Midbrain (tissue), 1 donor: ENCODE measurements at regions not wholly inside any gene's neighbourhood (a gene's known extent, or its start where the extent isn't known, plus 50 kb on each side); places are given as distances from the start of the nearest gene placed in this dataset.
"Not testable (repeated sequence)": the region's sequence is repeated elsewhere in the genome, so short reads cannot be mapped to it uniquely, and the experiment has no call there.

Experiments
- DNase-seq: peaks from one replicate; lab custom pipeline; 2025; lab: John Stamatoyannopoulos, UW

DNA sequence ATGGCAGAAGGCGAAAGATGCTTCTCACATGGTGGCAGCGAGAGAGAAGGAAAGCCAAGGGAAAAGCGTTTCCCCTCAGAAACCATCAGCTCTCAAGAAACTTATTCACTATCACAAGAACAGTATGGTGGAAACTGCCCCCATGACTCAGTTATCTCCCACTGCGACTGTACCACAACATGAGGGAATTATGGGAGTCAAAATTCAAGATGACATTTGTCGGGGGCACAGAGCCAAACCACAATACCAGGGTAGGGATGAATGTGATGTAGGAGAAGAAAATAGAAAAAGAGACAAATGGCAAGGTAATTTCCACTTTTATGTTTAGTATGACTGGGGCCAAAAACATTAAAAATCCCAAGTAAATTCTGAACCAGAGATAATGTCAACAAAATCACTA, 216.8 kb downstream of the TRIM36 start:
- no peak for DNase-seq

DNA sequence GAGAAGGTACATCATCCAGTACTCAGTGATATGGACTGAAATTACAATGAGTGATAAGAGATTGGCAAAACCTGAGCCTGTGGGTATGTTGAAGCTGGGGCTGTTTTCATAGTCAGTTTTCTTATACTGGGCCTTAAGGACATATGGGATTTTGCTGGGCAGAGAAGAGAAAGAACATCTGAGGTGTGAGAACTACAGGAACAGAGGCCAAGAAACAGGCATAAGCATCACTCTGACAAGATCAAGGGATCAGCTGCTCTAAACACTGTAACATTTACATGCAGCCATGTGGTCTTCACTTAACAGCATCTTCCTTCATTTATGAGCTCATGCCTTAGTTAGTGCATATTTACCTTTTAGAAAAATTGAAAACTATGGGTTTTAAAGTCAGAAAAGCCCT, 220.0 kb downstream of the TRIM36 start:
- no peak for DNase-seq

DNA sequence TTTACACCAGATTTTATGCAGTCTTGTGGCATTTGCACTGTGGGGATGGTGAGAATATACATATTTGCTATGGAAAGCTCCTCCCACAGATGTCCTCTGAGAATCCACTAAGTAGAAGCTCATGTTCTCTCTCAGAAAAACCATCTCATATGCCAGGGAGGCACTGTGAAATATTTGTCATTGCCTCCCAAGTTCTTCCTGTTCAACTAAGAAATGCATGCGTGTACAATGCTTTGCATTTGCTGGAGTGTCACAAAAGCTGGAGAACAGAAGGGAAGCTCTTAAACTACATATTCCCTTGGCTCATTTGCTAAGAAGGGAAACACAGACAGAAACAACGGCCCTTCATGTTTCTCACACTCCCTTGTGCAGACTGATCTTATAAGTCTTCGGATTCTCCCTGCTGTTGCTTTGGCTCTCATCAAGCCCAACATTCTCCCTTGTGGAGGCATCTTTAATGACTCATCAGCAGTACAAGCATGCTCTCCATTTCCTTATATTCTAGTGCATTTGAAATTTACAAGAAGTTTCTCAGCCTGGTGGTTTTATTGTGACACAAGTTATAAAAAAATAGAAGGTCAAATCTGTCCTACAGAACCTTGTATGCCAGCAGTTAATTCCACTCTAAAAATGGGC, 220.6 kb downstream of the TRIM36 start:
- DNase-seq: no peak

DNA sequence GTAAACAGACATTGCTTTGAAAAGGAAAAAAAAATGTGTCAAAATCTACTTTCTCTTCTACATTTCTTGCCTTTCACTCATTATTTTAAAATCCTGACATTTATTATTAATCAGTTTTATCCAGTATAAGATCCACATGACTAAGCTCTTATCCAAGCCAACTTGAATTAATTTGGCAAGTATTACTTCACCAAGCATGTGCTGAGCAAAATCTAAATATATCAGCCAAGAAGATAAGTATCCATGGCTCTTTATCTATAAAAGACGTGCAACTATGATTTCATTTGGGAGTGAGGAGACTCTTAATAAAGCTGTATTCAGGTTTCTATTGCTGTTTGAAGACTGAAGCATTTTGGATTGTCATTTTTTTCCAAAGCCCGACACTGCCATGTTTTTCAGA, 221.3 kb downstream of the TRIM36 start:
- no peak for DNase-seq

DNA sequence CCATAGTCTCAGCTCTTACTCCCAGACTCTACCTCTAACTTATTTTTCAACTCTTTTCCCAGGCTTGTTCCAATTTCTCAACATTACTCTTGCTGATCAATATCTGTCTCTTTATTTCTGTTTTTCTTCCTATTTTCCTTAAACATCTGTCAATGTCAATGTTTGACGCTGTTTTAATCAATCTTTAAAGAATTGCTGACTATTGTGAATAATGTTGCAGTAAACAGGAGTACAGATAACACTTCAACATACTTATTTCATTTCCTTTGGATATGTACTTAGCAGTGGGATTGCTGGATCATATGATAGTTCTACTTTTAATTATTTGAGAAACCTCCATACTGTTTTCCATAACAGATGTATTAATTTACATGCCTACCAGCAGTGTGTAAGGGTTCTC, 229.0 kb downstream of the TRIM36 start:
- no peak for DNase-seq

DNA sequence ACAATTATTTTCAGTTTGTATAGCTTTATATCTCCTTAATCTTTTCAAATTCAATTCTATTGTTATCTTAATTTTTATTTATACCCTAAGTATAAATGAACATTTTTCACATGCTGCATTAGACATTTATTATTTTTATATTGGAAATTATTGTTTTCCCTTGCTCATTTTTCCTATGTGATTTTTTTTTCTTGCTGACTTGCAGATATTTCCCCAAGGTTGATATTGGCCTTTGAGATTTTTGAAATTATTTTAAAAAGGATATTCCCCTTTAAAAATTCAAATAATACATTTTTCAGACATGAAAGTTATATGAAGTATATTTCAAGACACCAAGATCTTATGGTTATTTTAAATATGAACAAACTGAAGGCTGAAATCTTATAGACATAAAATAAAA, 234.2 kb downstream of the TRIM36 start:
- DNase-seq: no peak

DNA sequence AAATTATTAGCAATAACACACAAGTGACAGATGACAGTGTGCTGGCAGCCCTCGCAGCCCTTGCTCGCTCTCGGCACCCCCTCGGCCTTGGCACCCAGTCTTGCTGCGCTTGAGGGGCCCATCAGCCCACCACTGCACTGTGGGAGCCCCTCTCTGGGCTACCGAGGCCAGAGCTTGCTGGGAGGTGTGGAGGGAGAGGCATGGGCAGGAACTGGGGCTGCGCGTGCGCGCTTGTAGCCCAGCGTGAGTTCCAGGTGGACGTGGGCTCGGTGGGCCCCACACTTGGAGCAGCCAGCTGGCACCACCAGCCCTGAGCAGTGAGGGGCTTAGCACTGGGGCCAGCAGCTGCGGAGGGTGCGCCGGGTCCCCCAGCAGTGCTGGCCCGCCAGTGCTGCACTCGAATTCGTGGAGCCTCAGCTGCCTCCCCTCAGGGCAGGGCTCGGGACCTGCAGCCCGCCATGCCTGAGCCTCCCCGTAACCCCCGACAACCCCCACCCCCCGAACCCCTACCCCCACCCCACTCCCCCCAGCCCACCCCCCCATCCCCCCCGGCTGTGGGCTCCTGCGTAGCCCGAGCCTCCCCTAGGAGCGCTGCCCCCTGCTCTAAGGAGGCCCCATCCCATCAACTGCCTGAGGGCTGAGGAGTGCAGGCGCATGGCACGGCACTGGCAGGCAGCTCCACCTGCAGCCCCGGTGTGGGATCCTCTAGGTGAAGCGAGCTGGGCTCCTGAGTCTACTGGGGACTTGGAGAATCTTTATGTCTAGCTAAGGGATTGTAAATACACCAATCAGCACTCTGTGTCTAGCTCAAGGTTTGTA, 240.9 kb downstream of the TRIM36 start:
- no peak for DNase-seq

DNA sequence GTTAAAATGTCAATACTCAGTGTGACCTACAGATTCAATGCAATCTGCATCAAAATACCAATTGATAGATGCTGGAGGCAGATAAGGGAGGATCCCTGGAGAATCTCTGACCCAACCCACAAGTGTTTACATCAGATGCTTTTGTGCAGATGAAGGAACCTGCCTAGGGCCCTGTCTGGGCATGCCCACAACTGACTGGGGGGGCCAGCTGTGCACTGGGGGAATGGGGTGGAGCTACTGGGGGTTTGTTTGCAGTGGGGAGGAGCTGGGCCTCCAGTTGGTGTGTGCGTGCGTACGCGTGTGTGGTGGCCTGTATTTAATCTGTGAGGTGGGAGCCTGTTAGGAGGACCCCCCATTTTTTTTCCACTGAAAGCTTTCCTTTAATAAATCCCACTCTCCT, 244.9 kb downstream of the TRIM36 start:
- no peak for DNase-seq

DNA sequence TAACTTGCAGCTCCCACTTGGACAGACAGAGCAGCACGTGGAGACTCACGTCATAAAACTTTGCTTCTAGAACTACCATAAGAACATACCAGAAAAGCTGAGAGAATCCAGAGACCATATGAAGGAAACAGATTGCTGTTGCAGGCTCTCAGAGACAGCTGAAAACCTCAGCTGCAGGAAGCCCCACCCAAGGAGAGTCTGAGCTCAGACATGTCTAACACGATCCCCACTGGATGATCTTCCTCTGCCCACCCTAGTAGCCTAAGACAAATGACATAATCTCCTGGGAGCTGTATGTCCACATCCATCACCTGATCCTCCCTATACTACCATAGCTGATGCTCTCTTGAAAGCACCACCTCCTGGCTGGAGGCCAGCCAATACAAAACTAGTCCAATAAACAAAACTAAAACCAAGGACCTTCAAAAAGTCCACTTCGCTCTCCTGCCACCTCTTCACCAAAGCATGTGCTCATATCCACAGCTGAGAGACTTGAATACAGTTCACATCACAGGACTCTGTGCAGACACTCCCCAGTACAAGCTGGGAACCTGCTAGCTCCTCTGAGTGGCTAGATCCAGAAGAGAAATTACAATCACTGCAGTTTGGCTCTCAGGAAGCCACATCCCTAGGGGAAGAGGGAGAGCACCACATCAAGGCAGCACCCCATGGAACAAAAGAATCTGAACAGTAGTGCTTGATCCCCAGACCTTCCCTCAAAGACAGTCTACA, 257.4 kb downstream of the TRIM36 start:
- DNase-seq: no peak

DNA sequence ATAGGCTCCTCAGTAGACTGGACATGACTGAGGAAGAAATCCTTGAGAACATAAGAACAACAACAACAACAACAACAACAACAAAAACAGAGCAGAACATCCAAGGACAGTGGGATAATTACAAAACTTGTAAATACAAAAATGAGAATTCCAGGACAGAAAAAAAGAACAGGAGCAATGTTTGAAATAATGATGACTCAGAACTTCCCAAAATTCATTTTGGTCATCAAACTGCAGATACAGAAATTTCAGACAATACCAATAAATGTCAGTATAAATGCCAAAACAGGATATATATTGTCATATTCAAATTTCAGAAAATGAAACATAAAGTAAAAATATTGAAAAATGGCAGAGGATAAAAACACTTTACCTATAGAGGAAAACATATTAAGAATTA, 259.0 kb downstream of the TRIM36 start:
- DNase-seq: no peak

DNA sequence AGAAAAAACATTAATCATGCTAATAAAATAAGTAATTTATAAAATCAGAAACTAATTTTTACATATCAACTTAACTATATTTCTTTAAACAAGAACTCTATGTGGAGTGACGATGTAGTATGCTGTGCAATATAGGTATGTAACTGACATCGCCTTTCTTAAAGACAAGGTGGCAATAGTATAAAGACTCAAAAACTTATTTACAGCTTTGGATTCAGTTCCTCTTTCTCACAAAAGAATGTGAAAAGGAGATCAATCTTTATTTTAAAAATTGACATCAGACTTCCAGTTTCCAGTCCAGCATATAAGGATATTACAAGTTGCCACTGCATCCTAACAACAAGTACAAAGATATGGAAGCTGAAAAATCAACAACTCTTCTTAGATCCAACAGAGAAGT, 260.3 kb downstream of the TRIM36 start:
- no peak for DNase-seq

DNA sequence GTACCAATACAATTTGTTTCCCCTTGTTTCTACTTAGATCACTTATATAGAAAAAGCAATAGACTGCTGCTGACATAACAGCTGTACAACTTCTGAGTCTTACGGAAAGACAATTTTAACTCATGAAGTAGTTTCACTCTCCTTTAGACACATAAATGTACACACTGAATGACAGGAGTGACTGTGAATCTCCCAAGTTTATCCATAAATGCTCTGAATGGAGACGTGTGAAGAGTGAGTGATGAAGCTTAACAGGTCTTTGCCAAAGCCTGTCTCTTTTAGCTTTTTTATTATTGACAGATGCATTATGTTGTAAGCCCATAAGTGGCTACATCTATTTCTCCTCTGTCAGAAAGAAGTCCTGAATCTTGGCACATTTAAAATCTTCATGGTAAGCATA, 265.9 kb downstream of the TRIM36 start:
- DNase-seq: no peak

DNA sequence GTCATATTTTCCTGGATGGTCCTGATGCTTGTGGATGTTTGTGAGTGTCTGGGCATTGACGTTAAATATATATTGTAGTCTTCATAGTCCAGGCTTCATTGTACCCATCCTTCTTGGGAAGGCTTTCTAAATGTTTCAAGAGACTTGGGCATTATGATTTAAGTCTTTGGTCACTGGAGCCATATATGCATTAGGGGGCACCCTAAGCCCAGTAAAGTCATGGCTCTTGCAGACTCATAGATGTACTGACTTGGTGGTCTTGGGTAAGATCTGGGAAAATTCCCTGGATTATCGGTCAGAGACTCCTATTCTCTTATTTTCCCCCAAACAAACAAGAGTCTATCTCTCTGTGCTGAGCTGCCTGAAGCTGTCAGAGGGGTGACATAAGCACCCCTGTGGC, 271.1 kb downstream of the TRIM36 start:
- no peak for DNase-seq

DNA sequence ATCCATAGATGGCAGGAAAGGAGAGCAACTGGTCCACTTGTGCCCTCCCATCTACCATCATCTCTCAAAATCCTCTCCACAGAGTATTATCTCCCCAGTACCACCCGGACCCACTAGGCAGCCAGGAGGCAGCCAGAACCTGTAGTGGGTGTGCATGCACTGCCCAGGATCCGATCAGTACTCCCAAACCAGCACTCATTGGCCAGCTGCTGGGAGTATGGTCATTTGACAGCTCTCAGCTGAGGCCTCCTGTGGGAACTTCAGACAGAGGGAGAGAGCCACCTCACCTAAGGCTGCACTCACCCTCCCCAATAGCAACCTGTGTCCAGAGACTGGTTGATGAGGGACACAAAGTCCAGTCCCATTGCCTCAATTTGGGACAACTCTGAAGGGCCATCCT, 286.0 kb downstream of the TRIM36 start:
- DNase-seq: no peak

DNA sequence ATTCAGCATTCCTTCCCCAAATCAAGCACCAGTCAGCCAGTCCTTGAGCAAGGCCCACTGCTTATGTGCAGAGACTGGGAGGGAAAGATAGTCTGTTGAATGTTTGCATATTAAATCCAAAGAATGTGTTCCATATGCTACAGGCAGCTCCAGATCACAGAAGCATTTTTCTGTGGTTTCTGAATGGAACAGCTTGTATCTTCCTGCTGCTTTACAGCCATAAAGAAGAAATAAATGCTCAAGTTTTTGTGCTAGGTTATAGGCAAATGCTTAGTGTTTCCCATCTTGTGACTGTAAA, 310.3 kb downstream of the TRIM36 start:
- no peak for DNase-seq

DNA sequence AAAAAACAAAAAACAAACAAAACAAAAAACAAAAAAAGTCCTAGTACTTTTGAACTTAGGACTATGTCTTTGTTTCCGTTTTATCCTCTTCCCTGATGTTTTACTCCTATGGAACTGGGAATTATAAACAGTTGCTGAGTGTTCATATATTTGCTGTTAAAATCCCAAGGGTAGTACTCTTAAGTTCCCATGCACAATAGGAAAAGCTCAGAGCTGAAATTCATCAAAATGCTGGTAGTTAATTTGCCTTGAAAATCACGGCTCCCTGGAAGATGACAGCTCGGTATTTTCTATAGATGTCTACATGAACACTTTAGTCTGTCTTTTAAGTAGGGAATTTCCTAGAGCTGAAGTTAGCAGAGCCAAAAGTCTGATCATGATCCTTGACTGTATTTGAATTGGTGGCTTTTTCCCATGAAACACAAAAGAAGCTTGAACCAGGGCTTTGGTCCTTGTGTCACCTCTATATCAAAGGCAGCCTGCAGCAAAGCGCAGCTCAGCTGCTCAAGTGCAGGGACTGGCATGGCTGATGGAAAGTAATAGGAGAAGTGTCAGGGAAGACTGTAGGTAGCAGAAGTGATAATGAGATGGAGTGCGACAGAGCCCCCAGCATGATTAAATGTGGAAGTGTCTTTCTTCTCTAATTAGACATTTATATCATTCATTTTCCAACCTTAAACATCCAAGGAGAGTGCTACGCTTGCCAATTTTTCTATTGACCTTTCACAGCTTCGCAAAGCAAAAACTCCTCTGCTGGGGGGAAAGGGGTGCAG, 310.9 kb downstream of the TRIM36 start:
- DNase-seq: no peak

DNA sequence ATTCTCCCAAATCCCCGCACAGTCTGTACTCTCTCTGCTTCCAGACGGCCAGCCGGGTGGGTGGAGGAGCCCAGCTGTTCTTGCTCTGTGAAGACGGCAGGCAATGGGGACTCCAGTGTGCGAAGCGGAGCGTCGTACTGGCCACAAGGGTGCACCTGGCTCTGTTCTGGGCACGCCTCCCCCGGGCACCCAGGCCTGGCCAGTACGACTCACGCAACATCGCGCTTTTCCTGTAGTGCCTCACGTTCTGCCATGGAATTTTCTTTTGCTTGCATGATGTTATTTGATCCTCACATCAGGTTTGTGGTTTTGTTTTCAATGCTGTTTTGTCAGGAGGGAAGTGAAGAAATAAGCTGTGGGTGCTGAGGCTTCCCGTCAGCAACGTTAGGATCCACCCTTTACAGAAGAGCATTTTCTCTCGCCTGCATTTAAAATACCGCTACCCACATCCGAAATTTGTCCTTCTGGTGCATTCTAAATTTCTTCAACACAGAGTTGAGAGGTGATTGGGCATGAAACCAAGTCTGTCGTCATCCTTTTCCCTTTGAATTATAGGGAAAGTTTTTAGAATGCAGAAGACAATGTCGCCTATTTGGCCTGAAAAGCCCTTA, 311.7 kb downstream of the TRIM36 start:
- peak; percentile 36 for DNase-seq

DNA sequence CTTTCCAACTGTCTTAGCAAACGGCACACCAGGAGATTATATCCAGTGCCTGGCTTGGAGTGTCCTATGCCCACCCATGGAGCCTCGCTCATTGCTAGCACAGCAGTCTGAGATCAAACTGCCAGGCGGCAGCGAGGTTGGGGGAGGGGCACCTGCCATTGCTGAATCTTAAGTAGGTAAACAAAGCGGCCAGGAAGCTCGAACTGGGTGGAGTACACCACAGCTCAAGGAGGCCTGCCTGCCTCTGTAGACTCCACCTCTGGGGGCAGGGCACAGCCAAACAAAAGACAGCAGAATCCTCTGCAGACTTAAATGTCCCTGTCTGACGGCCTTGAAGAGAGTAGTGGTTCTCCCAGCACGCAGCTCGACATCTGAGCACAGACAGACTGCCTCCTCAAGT, 325.0 kb downstream of the TRIM36 start:
- not testable (repeated sequence) for DNase-seq

DNA sequence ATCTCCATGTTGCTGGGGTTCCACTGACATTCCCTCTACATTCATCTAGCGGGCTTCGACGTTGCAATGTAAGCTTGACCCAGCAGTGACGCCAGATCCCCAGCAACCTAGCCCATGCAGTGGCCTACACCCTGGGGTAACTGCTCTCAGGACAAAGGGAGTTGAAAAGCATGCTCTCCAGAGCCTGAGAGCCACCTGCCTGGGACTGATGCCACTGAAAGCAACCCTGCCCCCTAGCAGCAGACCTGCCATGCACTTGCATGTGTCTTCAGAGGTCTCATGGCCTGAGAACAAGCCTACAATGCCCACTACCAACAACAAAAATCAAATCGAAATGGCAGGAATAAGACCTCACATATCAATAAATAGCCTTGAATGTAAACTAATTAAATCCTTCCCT, 330.3 kb downstream of the TRIM36 start:
- no peak for DNase-seq

DNA sequence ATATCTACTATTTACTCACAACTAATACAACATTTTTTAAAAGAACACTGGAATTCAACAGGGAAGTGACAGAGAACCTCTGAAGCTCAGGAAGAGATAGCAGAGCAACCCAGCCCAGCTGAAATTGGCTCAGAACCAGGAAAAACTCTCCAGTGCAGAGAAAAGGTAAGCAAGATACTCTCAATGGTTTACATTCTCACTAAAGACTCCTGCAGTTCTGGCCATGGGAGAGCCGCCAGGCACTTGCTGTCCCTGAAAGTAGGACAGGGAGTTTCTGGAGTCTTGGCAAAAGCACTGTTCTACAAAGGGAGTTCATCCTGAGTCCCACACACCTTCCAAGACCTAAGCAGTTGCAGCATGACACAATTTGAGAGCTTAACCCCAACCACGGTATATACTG, 330.8 kb downstream of the TRIM36 start:
- no peak for DNase-seq

DNA sequence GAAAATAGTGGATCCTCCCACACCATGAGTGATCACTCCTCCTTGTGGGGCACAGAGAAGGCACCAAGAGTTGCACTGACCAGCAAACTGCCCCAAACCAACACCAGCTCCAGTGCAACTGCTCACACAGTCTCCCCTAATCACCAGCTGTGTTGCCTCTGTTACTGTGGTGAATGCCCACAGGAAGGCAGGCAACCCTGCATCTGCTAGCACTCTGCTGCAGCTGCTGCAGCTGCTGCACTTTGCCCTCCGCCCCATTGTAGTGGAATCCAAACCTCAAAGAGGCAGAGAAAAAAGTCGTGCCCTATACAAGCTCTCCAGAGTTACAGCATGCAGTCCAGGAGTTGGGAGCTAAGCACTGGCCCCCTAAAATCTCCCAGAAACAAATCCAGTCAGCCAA, 339.6 kb downstream of the TRIM36 start:
- DNase-seq: no peak

DNA sequence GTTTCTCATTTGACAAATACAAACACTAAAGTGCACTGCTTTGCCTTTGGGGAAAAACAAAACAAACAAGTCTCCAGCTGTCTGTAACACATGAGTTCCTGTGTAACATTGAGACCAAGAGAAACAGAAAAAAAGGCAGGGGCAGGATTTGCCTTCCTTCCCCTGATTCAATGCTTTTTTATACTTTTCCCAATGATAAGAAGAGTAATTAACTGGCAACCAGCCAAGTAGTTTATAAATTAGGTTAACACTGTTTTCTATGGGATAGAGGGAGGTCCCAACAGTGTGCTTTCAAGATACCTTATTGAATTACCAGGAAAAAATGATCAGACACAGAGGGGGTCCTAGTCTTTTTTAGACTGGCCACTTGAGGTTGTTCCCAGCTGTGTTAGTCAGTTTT, 346.8 kb downstream of the TRIM36 start:
- DNase-seq: no peak
